ENCODE measurements at regions not wholly inside any gene's neighbourhood (a gene's known extent, or its start where the extent isn't known, plus 50 kb on each side); places are given as distances from the start of the nearest gene placed in this dataset.

DNA sequence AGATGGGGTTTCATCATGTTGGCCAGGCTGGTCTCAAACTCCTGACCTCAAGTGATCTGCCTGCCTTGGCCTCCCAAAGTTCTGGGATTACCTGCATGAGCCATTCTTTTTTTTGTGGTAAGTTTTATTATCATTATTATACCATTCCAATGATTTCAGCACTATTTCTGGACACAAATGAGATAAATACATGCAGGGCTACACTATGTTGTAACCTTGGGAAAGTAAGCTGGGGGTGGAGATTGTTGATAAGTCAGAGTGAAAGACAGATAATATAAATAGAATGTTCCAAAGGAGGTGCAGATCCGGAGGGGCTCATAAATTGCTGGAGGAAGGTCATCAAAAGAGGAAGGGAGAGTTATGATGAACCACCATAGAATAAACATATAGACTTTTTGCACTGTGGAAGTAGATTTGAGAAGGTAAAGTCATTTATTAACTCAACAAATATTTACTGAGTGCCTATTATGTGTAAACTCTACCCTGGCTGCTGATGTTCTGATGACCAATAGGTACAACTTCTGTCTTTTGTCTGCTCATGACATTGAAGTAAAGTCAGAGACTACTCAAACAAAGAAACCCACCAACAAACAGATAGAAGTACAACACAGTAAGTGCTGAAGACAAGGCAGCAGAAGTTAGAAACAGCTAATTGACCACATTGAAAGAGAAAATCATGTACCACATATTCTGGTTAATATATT, 478.9 kb upstream of the GOLIM4 start:
- Histone ChIP-seq H3K4me2 (ENCODE audit: low read depth, low read length) (no peak overlapping the region), H3K9ac (ENCODE audit: low read length) (no peak overlapping the region), H4K20me1 (ENCODE audit: insufficient read depth, low read length) (no peaks in the 10 kb centered on the region), H3K4me1 (ENCODE audit: low read length) (no peaks in the 10 kb centered on the region), H2AFZ (ENCODE audit: low read length) (no peak overlapping the region), H3K27ac (ENCODE audit: low read length) (no peak overlapping the region), H3K79me2 (ENCODE audit: low read length) (no peaks in the 10 kb centered on the region), H3K36me3 (replicated peaks; ENCODE audit: insufficient read depth, low read length) (no peaks in the 10 kb centered on the region), H3K9me3 (replicated peaks; ENCODE audit: insufficient read depth, low read length) (no peaks in the 10 kb centered on the region), H3F3A (ENCODE audit: insufficient read depth, low read length) (no peaks in the 10 kb centered on the region), H3K4me3 (ENCODE audit: low read length) (no peak overlapping the region), H3K9me2 (replicated peaks; ENCODE audit: insufficient read depth, low read length) (no peaks in the 10 kb centered on the region), H3K27me3 (replicated peaks; ENCODE audit: insufficient read depth, low read length) (no peaks in the 10 kb centered on the region)
- TF ChIP-seq EZH2 (optimal IDR thresholded peaks at IDR 0.05; ENCODE audit: low read depth, low read length) = no peak
- TF ChIP-seq, protein P1, sequence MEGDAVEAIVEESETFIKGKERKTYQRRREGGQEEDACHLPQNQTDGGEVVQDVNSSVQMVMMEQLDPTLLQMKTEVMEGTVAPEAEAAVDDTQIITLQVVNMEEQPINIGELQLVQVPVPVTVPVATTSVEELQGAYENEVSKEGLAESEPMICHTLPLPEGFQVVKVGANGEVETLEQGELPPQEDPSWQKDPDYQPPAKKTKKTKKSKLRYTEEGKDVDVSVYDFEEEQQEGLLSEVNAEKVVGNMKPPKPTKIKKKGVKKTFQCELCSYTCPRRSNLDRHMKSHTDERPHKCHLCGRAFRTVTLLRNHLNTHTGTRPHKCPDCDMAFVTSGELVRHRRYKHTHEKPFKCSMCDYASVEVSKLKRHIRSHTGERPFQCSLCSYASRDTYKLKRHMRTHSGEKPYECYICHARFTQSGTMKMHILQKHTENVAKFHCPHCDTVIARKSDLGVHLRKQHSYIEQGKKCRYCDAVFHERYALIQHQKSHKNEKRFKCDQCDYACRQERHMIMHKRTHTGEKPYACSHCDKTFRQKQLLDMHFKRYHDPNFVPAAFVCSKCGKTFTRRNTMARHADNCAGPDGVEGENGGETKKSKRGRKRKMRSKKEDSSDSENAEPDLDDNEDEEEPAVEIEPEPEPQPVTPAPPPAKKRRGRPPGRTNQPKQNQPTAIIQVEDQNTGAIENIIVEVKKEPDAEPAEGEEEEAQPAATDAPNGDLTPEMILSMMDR (IDR thresholded peaks at IDR 0.05; ENCODE audit: low read length) = no peak
- TF ChIP-seq EZH2phosphoT487 (IDR thresholded peaks at IDR 0.05; ENCODE audit: low read length) = no peak
- no peak for DNase-seq

DNA sequence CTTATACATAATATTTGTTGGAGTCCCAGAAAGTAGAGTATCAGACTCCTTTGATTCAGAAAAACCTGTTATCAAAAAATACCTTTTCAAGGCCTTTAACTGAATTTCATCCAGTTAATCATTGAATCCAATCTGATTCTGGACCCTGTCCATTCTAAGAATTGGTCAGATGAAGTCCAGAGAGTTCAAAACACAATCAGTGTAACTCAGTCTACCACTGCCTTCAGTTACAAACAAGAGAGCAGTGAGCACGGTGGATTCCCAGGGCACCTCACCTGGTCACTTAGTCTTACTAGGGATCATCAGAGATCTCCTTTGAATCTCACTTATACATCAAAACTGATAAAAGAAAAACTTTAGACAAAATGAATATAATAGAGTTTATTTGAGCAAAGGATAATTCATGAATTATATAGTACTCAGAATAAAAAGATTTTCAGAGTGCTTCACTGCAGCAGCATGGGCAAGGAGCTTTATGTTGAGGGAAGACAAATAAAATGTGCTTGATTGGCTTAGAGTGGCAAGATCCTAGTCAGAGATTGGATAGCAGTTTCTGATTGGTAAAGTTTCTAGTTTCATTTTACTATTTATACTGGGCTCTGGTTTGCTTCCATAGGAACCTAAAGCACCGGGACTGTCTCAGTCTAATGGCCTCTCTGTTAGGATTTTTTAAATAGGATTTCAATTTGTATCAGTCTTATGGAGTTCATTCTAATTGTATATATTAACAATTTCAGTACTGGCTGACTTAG, 474.9 kb upstream of the GOLIM4 start:
- Histone ChIP-seq H4K20me1 (ENCODE audit: insufficient read depth, low read length) (no peaks in the 10 kb centered on the region), H3K36me3 (replicated peaks; ENCODE audit: insufficient read depth, low read length) (no peaks in the 10 kb centered on the region), H3K4me2 (ENCODE audit: low read depth, low read length) (no peak overlapping the region), H3K9me2 (replicated peaks; ENCODE audit: insufficient read depth, low read length) (no peaks in the 10 kb centered on the region), H3K4me1 (ENCODE audit: low read length) (no peaks in the 10 kb centered on the region), H3K27ac (ENCODE audit: low read length) (no peak overlapping the region), H3K9me3 (replicated peaks; ENCODE audit: insufficient read depth, low read length) (no peaks in the 10 kb centered on the region), H3K9ac (ENCODE audit: low read length) (no peak overlapping the region), H3K27me3 (replicated peaks; ENCODE audit: insufficient read depth, low read length) (no peaks in the 10 kb centered on the region), H2AFZ (ENCODE audit: low read length) (no peak overlapping the region), H3K79me2 (ENCODE audit: low read length) (no peaks in the 10 kb centered on the region), H3K4me3 (ENCODE audit: low read length) (no peak overlapping the region), H3F3A (ENCODE audit: insufficient read depth, low read length) (no peaks in the 10 kb centered on the region)
- TF ChIP-seq, protein P1 (IDR thresholded peaks at IDR 0.05; ENCODE audit: low read length) = no peak
- no peak for TF ChIP-seq EZH2phosphoT487 (IDR thresholded peaks at IDR 0.05; ENCODE audit: low read length)
- no peak for TF ChIP-seq EZH2 (optimal IDR thresholded peaks at IDR 0.05; ENCODE audit: low read depth, low read length)
- DNase-seq = no peak

DNA sequence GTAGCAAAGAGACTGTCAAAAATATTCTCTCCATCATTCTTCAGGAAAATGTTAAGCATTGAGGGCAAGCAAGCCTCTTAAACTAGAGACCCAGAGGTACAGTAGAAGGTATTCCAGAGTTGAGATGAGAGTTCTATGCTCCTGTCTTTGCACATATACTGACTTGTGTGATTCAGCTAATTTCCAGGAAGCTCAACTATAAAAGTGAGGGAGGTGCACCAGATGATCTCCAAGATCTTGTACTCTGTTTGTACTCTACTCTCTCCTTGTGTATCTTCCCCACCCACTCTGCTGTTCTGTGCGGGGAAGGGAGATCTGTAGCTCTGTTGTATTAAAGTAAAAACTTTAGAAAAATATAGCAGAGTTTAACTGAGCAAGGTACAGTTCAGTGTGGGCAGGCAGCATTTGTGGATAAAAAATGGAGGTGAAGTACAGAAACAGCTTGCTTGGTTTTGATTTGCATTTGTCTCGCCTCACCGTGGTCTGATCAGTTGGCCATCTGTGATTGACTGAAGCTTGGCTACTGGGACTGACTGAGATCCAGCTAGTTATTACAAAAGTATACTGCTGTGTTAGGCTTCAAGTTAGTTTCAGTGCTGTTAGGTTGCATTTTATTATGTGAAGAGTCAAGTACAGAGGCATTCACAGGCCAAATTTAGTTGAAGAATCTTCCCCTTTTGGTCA, 463.1 kb upstream of the GOLIM4 start:
- H3K4me2 ChIP-seq (ENCODE audit: low read depth, low read length) = no peak overlapping the region
- H3K4me1 ChIP-seq (ENCODE audit: low read length) = no peaks in the 10 kb centered on the region
- no peaks in the 10 kb centered on the region for H3F3A ChIP-seq (ENCODE audit: insufficient read depth, low read length)
- H3K79me2 ChIP-seq (ENCODE audit: low read length) = no peaks in the 10 kb centered on the region
- H3K4me3 ChIP-seq (ENCODE audit: low read length) = no peak overlapping the region
- no peaks in the 10 kb centered on the region for H3K36me3 ChIP-seq (replicated peaks; ENCODE audit: insufficient read depth, low read length)
- no peaks in the 10 kb centered on the region for H3K9me3 ChIP-seq (replicated peaks; ENCODE audit: insufficient read depth, low read length)
- no peaks in the 10 kb centered on the region for H3K9me2 ChIP-seq (replicated peaks; ENCODE audit: insufficient read depth, low read length)
- H3K9ac ChIP-seq (ENCODE audit: low read length) = no peak overlapping the region
- H3K27ac ChIP-seq (ENCODE audit: low read length) = no peak overlapping the region
- TF ChIP-seq EZH2 (optimal IDR thresholded peaks at IDR 0.05; ENCODE audit: low read depth, low read length) = no peak
- TF ChIP-seq EZH2phosphoT487 (IDR thresholded peaks at IDR 0.05; ENCODE audit: low read length) = no peak
- TF ChIP-seq, protein P1 (IDR thresholded peaks at IDR 0.05; ENCODE audit: low read length) = no peak
- no peak for DNase-seq
- no peak overlapping the region for H2AFZ ChIP-seq (ENCODE audit: low read length)
- no peaks in the 10 kb centered on the region for H4K20me1 ChIP-seq (ENCODE audit: insufficient read depth, low read length)
- H3K27me3 ChIP-seq (replicated peaks; ENCODE audit: insufficient read depth, low read length) = no peaks in the 10 kb centered on the region

Measured in MM.1S (cell line).